OCI-LY7 (cell line): ENCODE measurements at regions not wholly inside any gene's neighbourhood (a gene's known extent, or its start where the extent isn't known, plus 50 kb on each side); places are given as distances from the start of the nearest gene placed in this dataset.

Experiments
- CTCF ChIP-seq: fragments of 200-600 bp; sonication (generic); conservative IDR thresholded peaks from 2 replicates; pipeline ENCODE4 v1.5.1; 2014; ENCODE audit warnings: mild to moderate bottlenecking, antibody characterized with exemption, low read length, moderate library complexity, mixed read lengths
- EZH2phosphoT487 ChIP-seq: fragments of 200-600 bp; sonication (generic); IDR thresholded peaks from 2 replicates; pipeline ENCODE4 v1.6.1; 2018; ENCODE audit warnings: low read depth, borderline replicate concordance, mild to moderate bottlenecking, mixed run types, antibody characterized with exemption, low read length, moderate library complexity, mixed read lengths

- no peak for TF ChIP-seq CTCF
- TF ChIP-seq EZH2phosphoT487, result no peak
Measured at GRCh38 chr6:112683106-112683505, 336.0 kb downstream of the RFPL4B start.
